Cardiac fibroblast (primary cell): ENCODE measurements at regions not wholly inside any gene's neighbourhood (a gene's known extent, or its start where the extent isn't known, plus 50 kb on each side); places are given as distances from the start of the nearest gene placed in this dataset.

Experiments used
- DNase-seq, 2 donors: peaks; one replicate each; pipeline versions ENCODE4 v3.0.0 to v3.0.0-alpha.2; 2010; ENCODE audit warnings: low read depth in 2 of 2
- H3K4me3 ChIP-seq, 2 donors: replicated peaks in 1 of 2; 1 replicate in 1 of 2; 2 replicates in 1 of 2; pipeline ENCODE4 v1.5.1; 2011; ENCODE audit warnings: low read depth in 2 of 2, low read length in 2 of 2, mild to moderate bottlenecking in 2 of 2, moderate library complexity in 1 of 2
- TF ChIP-seq, protein P1 (sequence below): IDR thresholded peaks from one replicate; pipeline ENCODE4 v1.5.1; 2011; ENCODE audit warnings: low read depth, mild to moderate bottlenecking, low read length, inconsistent platforms

DNA sequence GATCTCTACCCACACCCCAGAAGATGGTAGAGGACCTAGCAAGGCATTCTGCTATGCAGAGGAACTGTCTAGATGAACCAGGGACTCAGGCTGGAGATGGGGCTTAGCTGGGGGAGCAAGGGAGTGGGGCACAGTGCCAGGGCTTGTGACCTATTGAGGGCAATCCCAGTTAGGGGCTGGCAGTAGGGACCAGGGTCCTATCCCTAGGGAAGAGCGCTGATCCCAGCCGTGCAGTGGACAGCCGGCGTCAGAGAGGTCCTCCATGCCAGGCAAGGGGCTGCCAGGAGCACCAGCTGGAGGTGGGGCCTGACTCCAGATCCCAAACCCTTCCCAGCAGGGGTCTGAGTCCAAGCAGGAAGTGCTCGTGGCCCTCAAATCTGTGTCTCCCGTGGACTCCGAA is 52.7 kb upstream of the NEURL1B start:
- no peak overlapping the region for H3K4me3 ChIP-seq
- DNase-seq: no peak
- TF ChIP-seq, protein P1, sequence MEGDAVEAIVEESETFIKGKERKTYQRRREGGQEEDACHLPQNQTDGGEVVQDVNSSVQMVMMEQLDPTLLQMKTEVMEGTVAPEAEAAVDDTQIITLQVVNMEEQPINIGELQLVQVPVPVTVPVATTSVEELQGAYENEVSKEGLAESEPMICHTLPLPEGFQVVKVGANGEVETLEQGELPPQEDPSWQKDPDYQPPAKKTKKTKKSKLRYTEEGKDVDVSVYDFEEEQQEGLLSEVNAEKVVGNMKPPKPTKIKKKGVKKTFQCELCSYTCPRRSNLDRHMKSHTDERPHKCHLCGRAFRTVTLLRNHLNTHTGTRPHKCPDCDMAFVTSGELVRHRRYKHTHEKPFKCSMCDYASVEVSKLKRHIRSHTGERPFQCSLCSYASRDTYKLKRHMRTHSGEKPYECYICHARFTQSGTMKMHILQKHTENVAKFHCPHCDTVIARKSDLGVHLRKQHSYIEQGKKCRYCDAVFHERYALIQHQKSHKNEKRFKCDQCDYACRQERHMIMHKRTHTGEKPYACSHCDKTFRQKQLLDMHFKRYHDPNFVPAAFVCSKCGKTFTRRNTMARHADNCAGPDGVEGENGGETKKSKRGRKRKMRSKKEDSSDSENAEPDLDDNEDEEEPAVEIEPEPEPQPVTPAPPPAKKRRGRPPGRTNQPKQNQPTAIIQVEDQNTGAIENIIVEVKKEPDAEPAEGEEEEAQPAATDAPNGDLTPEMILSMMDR: no peak

DNA sequence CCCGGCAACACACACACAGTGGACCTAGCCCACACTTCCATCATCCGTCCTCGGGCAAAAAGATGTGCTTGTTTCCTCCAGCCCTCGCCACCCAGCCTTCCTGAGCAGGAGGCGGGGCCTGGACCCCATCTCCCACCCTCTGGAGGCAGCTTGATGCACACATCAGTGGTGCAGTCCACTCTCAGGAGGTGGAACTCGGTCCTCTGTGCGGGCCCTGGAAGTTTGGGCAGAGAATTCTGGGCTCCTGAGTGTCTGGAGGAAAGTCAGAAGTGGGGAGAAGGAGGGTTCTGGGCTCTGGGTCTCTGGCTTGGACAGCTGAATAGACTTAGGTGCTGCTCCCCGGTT is 54.0 kb upstream of the NEURL1B start:
- TF ChIP-seq, protein P1: no peak
- no peak overlapping the region for H3K4me3 ChIP-seq
- no peak for DNase-seq

DNA sequence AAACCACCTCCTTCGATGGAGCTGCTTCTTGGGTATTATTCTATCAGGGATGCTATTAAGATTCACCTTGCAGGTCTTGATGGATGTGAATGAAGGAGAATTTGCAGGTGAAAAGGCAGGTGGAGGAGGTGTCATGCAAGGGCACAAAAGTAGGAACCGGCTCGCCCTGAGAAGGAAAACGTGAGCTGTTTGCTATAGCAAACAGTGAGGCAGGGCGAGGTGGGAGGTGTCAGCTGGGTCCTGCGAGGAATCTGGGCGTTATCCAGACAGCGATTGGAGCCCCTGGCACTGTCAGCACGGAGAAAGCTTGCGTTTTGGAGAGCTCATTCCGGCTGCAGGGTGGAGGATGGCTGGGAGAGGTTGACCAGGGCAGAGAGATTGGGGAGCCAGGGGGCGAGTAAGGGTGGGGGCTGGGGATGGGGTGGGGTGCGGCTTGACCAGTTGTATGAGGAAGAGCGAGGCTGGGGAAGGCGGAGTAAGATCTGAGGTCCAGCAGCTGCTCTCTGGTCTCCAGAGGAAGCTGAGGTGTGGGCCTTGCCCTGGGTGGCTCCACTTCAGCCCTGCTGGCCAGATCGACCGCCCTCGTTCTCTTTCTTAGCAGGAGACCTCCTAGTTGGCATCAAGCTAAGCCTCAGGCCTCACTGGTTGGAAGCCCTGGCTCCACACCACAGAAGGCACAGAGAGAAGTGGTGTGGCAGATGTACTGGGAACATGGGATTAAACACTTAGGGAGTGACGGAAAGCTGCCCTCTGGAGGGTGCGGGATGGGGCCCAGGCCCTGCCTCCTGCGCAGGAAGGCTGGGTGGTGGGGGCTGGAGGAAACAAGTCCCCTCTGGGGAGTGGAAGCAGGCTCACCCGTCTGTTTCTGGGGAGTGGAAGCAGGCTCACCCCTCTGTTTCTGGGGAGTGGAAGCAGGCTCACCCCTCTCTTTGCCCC is 54.7 kb upstream of the NEURL1B start:
- no peak for DNase-seq
- TF ChIP-seq, protein P1: no peak
- H3K4me3 ChIP-seq: no peak overlapping the region

DNA sequence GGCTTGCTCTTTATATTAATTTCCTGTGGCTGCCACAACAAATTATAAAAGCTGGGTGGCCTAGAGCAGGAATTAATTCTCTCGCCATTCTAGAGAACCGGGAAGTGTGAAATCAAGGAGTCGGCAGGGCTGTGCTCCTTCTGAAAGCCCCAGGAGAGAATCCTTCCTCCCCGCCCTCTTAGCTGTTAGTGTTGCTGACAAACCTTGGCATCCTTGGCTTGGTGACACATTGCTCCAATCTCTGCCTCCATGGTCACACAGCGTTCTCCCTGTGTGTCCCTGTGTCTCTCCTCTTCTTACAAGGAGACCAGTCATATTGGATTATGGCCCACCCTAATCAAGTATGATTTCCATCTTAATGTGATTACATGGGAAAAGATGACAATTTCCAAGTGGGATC is 55.9 kb upstream of the NEURL1B start:
- DNase-seq: no peak
- TF ChIP-seq, protein P1: no peak
- H3K4me3 ChIP-seq: no peak overlapping the region

DNA sequence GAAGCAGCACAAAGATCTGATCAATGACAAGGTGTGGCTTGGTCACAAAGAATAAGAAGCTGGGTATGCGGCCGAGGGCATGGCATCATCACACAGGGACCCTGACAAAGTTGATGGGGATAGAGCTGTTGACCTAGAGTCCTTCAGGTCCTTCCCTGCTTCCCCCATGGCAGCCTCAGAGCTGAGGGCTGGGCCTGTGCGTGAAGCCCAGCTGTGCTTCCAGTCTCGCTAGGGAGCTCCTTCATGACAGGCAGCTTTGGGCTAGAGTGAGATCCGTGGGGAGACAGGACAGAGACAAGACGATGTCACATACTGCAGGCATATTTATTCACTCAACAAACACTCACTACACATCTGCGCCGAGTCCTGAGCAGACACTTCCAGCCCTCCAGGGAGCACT is 56.4 kb upstream of the NEURL1B start:
- DNase-seq: no peak
- TF ChIP-seq, protein P1: no peak
- no peak overlapping the region for H3K4me3 ChIP-seq

DNA sequence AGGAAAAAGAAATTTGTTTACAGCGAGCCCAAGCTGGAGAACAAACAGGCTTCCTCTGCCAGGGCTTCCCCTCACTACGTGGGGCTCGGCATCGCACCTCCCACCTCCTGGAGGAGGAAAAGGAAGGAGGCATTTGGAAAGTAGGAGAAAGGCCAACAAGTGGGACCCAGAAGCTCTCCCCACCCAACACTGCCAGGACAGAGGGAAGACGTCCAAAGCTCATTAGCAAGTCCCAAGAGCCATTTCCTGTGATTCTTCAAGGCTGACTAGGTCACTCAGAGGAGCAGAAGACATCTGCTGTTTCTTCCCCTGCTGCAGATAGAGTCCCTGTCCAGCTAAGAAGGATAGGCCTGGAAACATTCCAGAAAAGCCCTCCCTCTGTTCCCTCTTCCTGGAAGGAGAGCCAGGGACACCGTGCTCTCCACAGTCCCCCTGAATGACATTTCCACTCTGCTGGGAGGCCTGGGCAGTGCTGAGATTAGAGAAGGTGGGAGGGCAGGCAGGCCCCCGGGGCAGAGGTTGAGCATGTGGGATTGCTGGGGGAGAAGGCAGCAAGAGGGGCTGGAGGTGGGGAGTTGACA is 57.0 kb upstream of the NEURL1B start:
- DNase-seq: peak in 1 of 2 donors; percentile 71
- TF ChIP-seq, protein P1: no peak
- H3K4me3 ChIP-seq: no peak overlapping the region

DNA sequence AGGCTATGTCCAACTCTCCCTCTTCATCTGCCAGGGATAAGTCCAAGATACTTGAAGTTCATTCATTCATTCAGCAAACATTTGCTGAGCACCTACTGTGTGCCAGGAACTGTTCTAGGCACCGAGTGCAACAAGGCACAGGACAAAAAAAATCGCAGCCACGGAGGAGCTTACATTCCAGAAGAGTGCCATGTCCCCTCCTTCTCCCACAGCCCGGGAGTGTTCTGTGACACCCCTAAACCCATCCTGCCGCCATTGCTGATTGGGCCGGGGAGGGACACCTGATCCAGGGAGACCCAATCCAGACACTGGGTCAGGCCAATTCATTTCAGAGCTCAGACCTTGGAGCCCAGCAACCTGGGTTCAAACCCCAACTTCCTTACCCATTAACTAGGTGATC is 58.1 kb upstream of the NEURL1B start:
- TF ChIP-seq, protein P1: no peak
- DNase-seq: no peak
- H3K4me3 ChIP-seq: no peak overlapping the region
